ENCODE measurements at regions not wholly inside any gene's neighbourhood (a gene's known extent, or its start where the extent isn't known, plus 50 kb on each side); places are given as distances from the start of the nearest gene placed in this dataset.

- TF ChIP-seq CTCF (IDR thresholded peaks at IDR 0.05 in 4 of 5, conservative IDR thresholded peaks at IDR 0.05 in 1 of 5) (no peak), POLR2A (IDR thresholded peaks at IDR 0.05) (no peak)
These were observed 78.6 kb upstream of the TTC34 start for GRCh38 chr1:2880086-2880485.

All from gastrocnemius medialis (tissue), 4 donors.